NCI-H2107 (cell line): ENCODE measurements at regions not wholly inside any gene's neighbourhood (a gene's known extent, or its start where the extent isn't known, plus 50 kb on each side); places are given as distances from the start of the nearest gene placed in this dataset.

ENCODE experiments used
- DNase-seq: peaks from one replicate; lab custom pipeline; 2025; lab: John Stamatoyannopoulos, UW

GRCh38 chr12:58532855-58533608 lies 387.3 kb downstream of the LRIG3 start:
- no peak for DNase-seq

GRCh38 chr12:58533652-58534051 lies 386.7 kb downstream of the LRIG3 start:
- DNase-seq: no peak

GRCh38 chr12:58537278-58537677 lies 383.0 kb downstream of the LRIG3 start:
- no peak for DNase-seq

GRCh38 chr12:58539295-58539694 lies 381.0 kb downstream of the LRIG3 start:
- no peak for DNase-seq

- peak; percentile 20 for DNase-seq
Measured at GRCh38 chr12:58540480-58541299, 379.6 kb downstream of the LRIG3 start.

GRCh38 chr12:58541300-58541690 lies 379.0 kb downstream of the LRIG3 start:
- no peak for DNase-seq

GRCh38 chr12:58544281-58544680 lies 376.0 kb downstream of the LRIG3 start:
- DNase-seq: no peak

- no peak for DNase-seq
Measured at GRCh38 chr12:58547217-58547616, 373.1 kb downstream of the LRIG3 start.

- DNase-seq: no peak
Measured at GRCh38 chr12:58548801-58549200, 371.5 kb downstream of the LRIG3 start.

GRCh38 chr12:58554522-58555157 lies 365.7 kb downstream of the LRIG3 start:
- DNase-seq: no peak

GRCh38 chr12:58557171-58557570 lies 363.1 kb downstream of the LRIG3 start:
- DNase-seq: no peak

GRCh38 chr12:58557661-58558060 lies 362.6 kb downstream of the LRIG3 start:
- no peak for DNase-seq

GRCh38 chr12:58563621-58564020 lies 356.7 kb downstream of the LRIG3 start:
- no peak for DNase-seq

GRCh38 chr12:58564721-58565120 lies 355.6 kb downstream of the LRIG3 start:
- DNase-seq: no peak

GRCh38 chr12:58566599-58566998 lies 353.7 kb downstream of the LRIG3 start:
- no peak for DNase-seq

- DNase-seq: no peak
Measured at GRCh38 chr12:58567189-58567588, 353.1 kb downstream of the LRIG3 start.

- no peak for DNase-seq
Measured at GRCh38 chr12:58570411-58570810, 349.9 kb downstream of the LRIG3 start.

- no peak for DNase-seq
Measured at GRCh38 chr12:58575256-58575655, 345.0 kb downstream of the LRIG3 start.

- no peak for DNase-seq
Measured at GRCh38 chr12:58576081-58576480, 344.2 kb downstream of the LRIG3 start.

- DNase-seq: no peak
Measured at GRCh38 chr12:58576916-58577315, 343.4 kb downstream of the LRIG3 start.

GRCh38 chr12:58580095-58580494 lies 340.2 kb downstream of the LRIG3 start:
- no peak for DNase-seq

GRCh38 chr12:58583529-58583928 lies 336.8 kb downstream of the LRIG3 start:
- no peak for DNase-seq

GRCh38 chr12:58583940-58584339 lies 336.4 kb downstream of the LRIG3 start:
- DNase-seq: no peak
